22Rv1 (cell line): ENCODE measurements at regions not wholly inside any gene's neighbourhood (a gene's known extent, or its start where the extent isn't known, plus 50 kb on each side); places are given as distances from the start of the nearest gene placed in this dataset.

Experiments used
- CTCF ChIP-seq: fragments of 450-650 bp; IDR thresholded peaks from 2 replicates; pipeline ENCODE4 v1.5.1; 2017; ENCODE audit warnings: mild to moderate bottlenecking
- ZFX ChIP-seq: fragments of 450-650 bp; IDR thresholded peaks from 2 replicates; pipeline ENCODE4 v1.6.1; 2017; ENCODE audit warnings: antibody characterized with exemption, borderline replicate concordance

- TF ChIP-seq CTCF, result no peak
- TF ChIP-seq ZFX, result no peak
These were observed 67.9 kb upstream of the ANO6 start for GRCh38 chr12:45148006-45148405.
